Lower leg skin (tissue), 4 donors: ENCODE measurements at regions not wholly inside any gene's neighbourhood (a gene's known extent, or its start where the extent isn't known, plus 50 kb on each side); places are given as distances from the start of the nearest gene placed in this dataset.

Source experiments
- DNase-seq, 2 donors: peaks; one replicate each; pipeline ENCODE4 v3.0.0-alpha.2; 2019; ENCODE audit warnings: low spot score in 2 of 2
- H3K4me3 ChIP-seq: fragments of 200-600 bp; sonication (generic); 2 replicates; pipeline ENCODE4 v1.5.1; 2017; ENCODE audit warnings: mild to moderate bottlenecking, low read depth; ENCODE audit not compliant: poor library complexity, severe bottlenecking
- POLR2A ChIP-seq, 2 donors: fragments of 450-650 bp; IDR thresholded peaks; one replicate each; pipeline ENCODE4 v1.6.1; 2016 to 2017; ENCODE audit warnings: antibody characterized with exemption in 2 of 2, mild to moderate bottlenecking in 1 of 2, moderate library complexity in 1 of 2
- WGBS, 2 donors: methylation state at CpG; one replicate each; pipeline ENCODE4 v1.1.5; 2018; 5-methylcytosine and 5-hydroxymethylcytosine counted together
- intact Hi-C: fragments of 100-400 bp; cut with DNase I; formaldehyde crosslinking; loops from one replicate; pipeline ENCODE4 v1.15.0; 2023; ENCODE audit warnings: low total_unique reads
- TF ChIP-seq, protein P1 (sequence below), 3 donors: fragments of 450-650 bp; IDR thresholded peaks; one replicate each; pipeline ENCODE4 v1.5.1; 2016; ENCODE audit warnings: antibody characterized with exemption in 3 of 3, mild to moderate bottlenecking in 3 of 3, moderate library complexity in 2 of 3

DNA sequence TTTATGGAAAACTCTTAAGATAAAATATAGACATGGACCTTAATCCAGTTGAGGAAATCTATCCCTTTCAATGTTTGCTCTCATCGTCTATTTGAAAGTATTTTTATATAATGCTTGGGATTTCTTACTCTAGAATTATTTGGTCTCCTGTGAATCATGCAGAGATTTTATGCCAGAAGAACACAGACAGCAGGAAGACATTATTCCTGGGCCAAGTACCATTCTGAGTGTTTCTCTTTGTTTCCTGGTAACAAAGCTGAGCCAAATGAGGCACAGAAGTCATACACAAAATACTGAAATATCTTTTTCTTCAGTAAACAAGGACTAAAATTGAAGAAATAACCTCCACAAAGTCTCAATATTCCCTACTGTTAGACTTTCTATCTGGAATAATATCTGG is 538.2 kb upstream of the EYS start:
- DNase-seq = no peak
- intact Hi-C loops = no loop called here
- H3K4me3 ChIP-seq = no peak overlapping the region
- no peak for TF ChIP-seq POLR2A (IDR thresholded peaks at IDR 0.05)
- TF ChIP-seq, protein P1, sequence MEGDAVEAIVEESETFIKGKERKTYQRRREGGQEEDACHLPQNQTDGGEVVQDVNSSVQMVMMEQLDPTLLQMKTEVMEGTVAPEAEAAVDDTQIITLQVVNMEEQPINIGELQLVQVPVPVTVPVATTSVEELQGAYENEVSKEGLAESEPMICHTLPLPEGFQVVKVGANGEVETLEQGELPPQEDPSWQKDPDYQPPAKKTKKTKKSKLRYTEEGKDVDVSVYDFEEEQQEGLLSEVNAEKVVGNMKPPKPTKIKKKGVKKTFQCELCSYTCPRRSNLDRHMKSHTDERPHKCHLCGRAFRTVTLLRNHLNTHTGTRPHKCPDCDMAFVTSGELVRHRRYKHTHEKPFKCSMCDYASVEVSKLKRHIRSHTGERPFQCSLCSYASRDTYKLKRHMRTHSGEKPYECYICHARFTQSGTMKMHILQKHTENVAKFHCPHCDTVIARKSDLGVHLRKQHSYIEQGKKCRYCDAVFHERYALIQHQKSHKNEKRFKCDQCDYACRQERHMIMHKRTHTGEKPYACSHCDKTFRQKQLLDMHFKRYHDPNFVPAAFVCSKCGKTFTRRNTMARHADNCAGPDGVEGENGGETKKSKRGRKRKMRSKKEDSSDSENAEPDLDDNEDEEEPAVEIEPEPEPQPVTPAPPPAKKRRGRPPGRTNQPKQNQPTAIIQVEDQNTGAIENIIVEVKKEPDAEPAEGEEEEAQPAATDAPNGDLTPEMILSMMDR (IDR thresholded peaks at IDR 0.05) = no peak
- 25 to 33% methylated on average over 1 of the region's 1 CpG for WGBS, 2 donors

DNA sequence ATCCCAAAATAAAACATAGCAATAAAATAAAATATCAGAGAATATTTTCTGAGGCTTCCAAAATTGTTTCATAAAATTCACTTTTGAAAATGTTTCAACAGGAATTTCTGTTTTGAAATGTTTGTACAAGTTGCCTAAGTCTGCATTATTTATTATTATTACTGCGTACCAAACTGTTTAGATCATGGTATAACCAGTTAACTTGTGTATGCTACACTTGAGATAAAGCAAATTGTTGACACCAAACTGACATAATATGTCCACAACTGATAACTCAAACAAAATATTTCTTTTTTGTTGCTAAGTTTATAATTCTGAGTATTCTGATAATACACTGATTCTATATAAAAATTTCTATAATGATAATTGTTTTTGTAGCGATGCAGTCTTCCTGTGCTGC is 531.8 kb upstream of the EYS start:
- 45 to 67% methylated on average over 2 of the region's 2 CpGs for WGBS, 2 donors
- TF ChIP-seq POLR2A (IDR thresholded peaks at IDR 0.05) = no peak
- TF ChIP-seq, protein P1 (IDR thresholded peaks at IDR 0.05) = no peak
- DNase-seq = no peak
- intact Hi-C loops = no loop called here
- no peak overlapping the region for H3K4me3 ChIP-seq

DNA sequence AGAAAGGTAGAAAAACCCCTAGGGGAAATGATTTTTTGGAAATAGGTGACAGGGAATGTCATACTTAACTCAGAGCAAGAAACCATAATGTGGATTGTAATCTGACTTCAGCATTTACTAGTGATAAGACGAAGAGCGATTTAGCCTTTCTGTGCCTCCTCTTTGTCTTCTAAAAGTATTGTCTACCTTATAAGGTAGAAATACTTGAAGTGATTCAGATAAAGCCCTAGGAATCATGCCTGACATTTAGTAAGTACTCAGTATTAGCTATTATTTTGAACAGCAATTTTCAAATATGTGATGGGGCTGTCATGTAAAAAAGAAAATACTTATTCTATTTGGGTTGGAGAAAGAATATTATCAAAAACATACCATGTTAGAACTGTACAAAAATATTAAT is 525.9 kb upstream of the EYS start:
- 40 to 63% methylated on average over 2 of the region's 2 CpGs for WGBS, 2 donors
- H3K4me3 ChIP-seq = no peak overlapping the region
- no peak for DNase-seq
- TF ChIP-seq POLR2A (IDR thresholded peaks at IDR 0.05) = no peak
- TF ChIP-seq, protein P1 (IDR thresholded peaks at IDR 0.05) = no peak
- intact Hi-C loops = no loop called here

DNA sequence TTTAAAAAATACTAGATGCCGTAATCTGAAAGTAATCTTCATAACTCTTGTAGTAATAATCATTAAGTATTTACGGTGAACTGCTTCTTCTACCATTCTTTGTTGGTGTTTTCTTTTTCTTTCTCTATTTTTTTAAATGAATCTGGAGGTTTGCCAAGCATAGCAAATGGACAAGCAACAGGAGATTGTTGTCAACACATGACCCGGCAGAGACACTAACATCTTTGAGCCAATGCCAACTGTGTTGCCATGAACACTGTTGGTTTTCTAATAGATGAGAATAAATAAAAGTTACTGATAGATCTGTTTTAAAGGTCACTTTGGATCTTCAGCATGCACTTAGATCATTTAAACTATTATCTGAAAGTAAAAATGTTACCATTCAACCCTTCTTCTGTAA is 523.6 kb upstream of the EYS start:
- WGBS, 2 donors = 47 to 51% methylated on average over 3 of the region's 3 CpGs

DNA sequence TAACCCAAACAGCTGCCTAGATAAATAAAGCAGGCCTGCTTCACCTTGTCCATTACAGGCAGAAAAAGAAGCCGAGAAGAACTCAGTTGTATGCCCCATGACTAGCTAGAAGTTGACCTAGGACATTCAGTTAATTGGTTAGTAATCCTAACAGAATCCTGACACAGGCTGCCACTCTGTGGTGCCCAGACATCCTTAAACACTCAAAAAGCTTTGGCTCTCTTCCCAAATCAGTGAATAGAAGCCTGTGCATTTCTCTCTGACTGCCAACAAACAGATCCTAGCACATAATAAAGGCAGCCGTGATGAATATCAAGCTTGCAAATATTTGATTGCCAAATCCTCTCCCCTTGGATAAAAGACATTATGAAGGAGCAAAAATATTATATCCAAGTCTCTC is 519.1 kb upstream of the EYS start:
- WGBS, 2 donors = 18 to 26% methylated on average over 2 of the region's 2 CpGs
- intact Hi-C loops = no loop called here
- TF ChIP-seq POLR2A (IDR thresholded peaks at IDR 0.05) = no peak
- TF ChIP-seq, protein P1 (IDR thresholded peaks at IDR 0.05) = no peak
- no peak for DNase-seq
- no peak overlapping the region for H3K4me3 ChIP-seq

More for the DNA sequence above, 523.6 kb upstream of the EYS start:
- DNase-seq = no peak
- H3K4me3 ChIP-seq = no peak overlapping the region
- intact Hi-C loops = no loop called here
- no peak for TF ChIP-seq POLR2A (IDR thresholded peaks at IDR 0.05)
- TF ChIP-seq, protein P1 (IDR thresholded peaks at IDR 0.05) = no peak

DNA sequence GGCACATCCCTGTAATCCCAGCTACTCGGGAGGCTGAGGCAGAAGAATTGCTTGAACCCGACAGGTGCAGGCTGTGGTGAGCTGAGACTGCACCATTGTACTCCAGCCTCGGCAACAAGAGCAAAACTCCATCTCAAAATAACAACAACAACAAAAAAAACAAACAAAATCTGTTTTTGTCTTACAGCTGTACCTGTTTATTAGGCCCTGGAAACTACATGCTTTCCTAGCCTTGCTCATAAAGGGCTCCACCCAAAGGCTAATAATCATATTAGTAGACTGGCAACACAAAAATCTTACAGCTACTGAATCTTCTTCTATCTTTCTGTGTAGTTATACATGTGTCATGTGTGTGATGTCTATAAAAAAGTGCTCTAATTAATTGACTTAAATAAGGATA is 503.9 kb upstream of the EYS start:
- DNase-seq = no peak
- TF ChIP-seq POLR2A (IDR thresholded peaks at IDR 0.05) = no peak
- TF ChIP-seq, protein P1 (IDR thresholded peaks at IDR 0.05) = no peak
- intact Hi-C loops = no loop called here
- H3K4me3 ChIP-seq = no peak overlapping the region
- 72 to 77% methylated on average over 3 of the region's 3 CpGs for WGBS, 2 donors
